IMR-90 (cell line): ENCODE measurements at regions not wholly inside any gene's neighbourhood (a gene's known extent, or its start where the extent isn't known, plus 50 kb on each side); places are given as distances from the start of the nearest gene placed in this dataset.
A peak's percentile ranks its signal among the peaks of the same experiment; 100 is the strongest.

Experiments used
- ATAC-seq: fragments of 200-7000 bp; cut with Tn5 transposase; 2 replicates; pipeline ENCODE4 v1.9.1; 2020; ENCODE audit warnings: low read depth, mild to moderate bottlenecking, moderate library complexity
- BruUV-seq: library from RNA; stranded (reverse); fragments of 400-500 nt; replicated peaks from 2 replicates; lab custom pipeline; 2021; lab: Mats Ljungman, UMichigan
- CTCF ChIA-PET: fragments of 300-600 bp; formaldehyde crosslinking; extraction: SDS; loops from one replicate; lab custom pipeline; 2021; ENCODE audit warnings: antibody characterized with exemption; lab: Yijun Ruan, JAX
- POLR2A ChIA-PET: fragments of 300-600 bp; sonication (Branson Sonifier 250); formaldehyde crosslinking; loops from one replicate; lab custom pipeline; 2022; ENCODE audit warnings: antibody characterized with exemption; ENCODE audit not compliant: unreplicated experiment; lab: Charles Lee
- DNase-seq: peaks from one replicate; pipeline ENCODE4 v3.0.0; 2013
- H2AFZ ChIP-seq: replicated peaks from 2 replicates; pipeline ENCODE3; 2013; ENCODE audit warnings: low read length, mild to moderate bottlenecking; ENCODE audit not compliant: poor library complexity
- H2AK5ac ChIP-seq: 2 replicates; pipeline ENCODE4 v1.6.1; 2013; ENCODE audit warnings: low read depth, low read length, inconsistent platforms
- H2AK9ac ChIP-seq: replicated peaks from 2 replicates; pipeline ENCODE3; 2013; ENCODE audit warnings: mild to moderate bottlenecking, low read depth, low read length, moderate library complexity; ENCODE audit not compliant: poor library complexity
- H2BK120ac ChIP-seq: 2 replicates; pipeline ENCODE4 v1.6.1; 2013; ENCODE audit warnings: low read depth, low read length, inconsistent platforms
- H2BK15ac ChIP-seq: 3 replicates; pipeline ENCODE4 v1.6.1; 2013; ENCODE audit warnings: low read depth, low read length, inconsistent platforms
- H2BK20ac ChIP-seq: 2 replicates; pipeline ENCODE4 v1.6.1; 2013; ENCODE audit warnings: low read depth, mild to moderate bottlenecking, inconsistent platforms, low read length, moderate library complexity
- H2BK5ac ChIP-seq: 2 replicates; pipeline ENCODE4 v1.6.1; 2013; ENCODE audit warnings: mild to moderate bottlenecking, low read depth, low read length, inconsistent platforms; ENCODE audit not compliant: poor library complexity, severe bottlenecking
- H3K14ac ChIP-seq: replicated peaks from 2 replicates; pipeline ENCODE4 v1.6.1; 2013; ENCODE audit warnings: low read depth, low read length, inconsistent platforms
- H3K18ac ChIP-seq: 2 replicates; pipeline ENCODE4 v1.6.1; 2013; ENCODE audit warnings: low read depth, low read length, control low read depth
- H3K23ac ChIP-seq: 2 replicates; pipeline ENCODE4 v1.6.1; 2013; ENCODE audit warnings: low read depth, low read length, inconsistent platforms
- H3K27ac ChIP-seq: 2 replicates; pipeline ENCODE4 v1.5.1; 2013; ENCODE audit warnings: mild to moderate bottlenecking, control low read depth, low read length; ENCODE audit not compliant: insufficient read depth
- H3K27me3 ChIP-seq: 2 replicates; pipeline ENCODE4 v1.6.1; 2013; ENCODE audit warnings: low read length; ENCODE audit not compliant: control insufficient read depth, insufficient read depth
- H3K36me3 ChIP-seq: 2 replicates; pipeline ENCODE4 v1.6.1; 2013; ENCODE audit warnings: low read length, mixed read lengths; ENCODE audit not compliant: control insufficient read depth, insufficient read depth
- H3K4ac ChIP-seq: 2 replicates; pipeline ENCODE4 v1.6.1; 2013; ENCODE audit warnings: low read depth, low read length, inconsistent platforms
- H3K4me1 ChIP-seq: 2 replicates; pipeline ENCODE4 v1.6.1; 2013; ENCODE audit warnings: low read length, mixed read lengths; ENCODE audit not compliant: control insufficient read depth, insufficient read depth
- H3K4me2 ChIP-seq: 2 replicates; pipeline ENCODE4 v1.6.1; 2013; ENCODE audit warnings: low read depth, mild to moderate bottlenecking, control low read depth, low read length, moderate library complexity
- H3K4me3 ChIP-seq: 2 replicates; pipeline ENCODE4 v1.5.1; 2013; ENCODE audit warnings: low read depth, mild to moderate bottlenecking, control low read depth, low read length, moderate library complexity; ENCODE audit not compliant: insufficient read depth
- H3K56ac ChIP-seq: 2 replicates; pipeline ENCODE4 v1.6.1; 2013; ENCODE audit warnings: low read length, inconsistent platforms; ENCODE audit not compliant: insufficient read depth; ENCODE audit errors: extremely low read depth
- H3K79me1 ChIP-seq, 2 experiments: 2 replicates each; pipeline ENCODE4 v1.6.1; 2013; ENCODE audit warnings: low read length in 2 of 2, inconsistent platforms in 1 of 2, low read depth in 1 of 2
- H3K9ac ChIP-seq: 2 replicates; pipeline ENCODE4 v1.6.1; 2013; ENCODE audit warnings: low read depth, low read length, control low read depth
- H3K9me1 ChIP-seq: 2 replicates; pipeline ENCODE4 v1.6.1; 2013; ENCODE audit warnings: low read length, inconsistent platforms; ENCODE audit not compliant: insufficient read depth
- H3K9me3 ChIP-seq: 2 replicates; pipeline ENCODE4 v1.6.1; 2013; ENCODE audit warnings: low read length; ENCODE audit not compliant: control insufficient read depth, insufficient read depth
- H4K20me1 ChIP-seq: 2 replicates; pipeline ENCODE4 v1.6.1; 2013; ENCODE audit warnings: low read length, inconsistent platforms; ENCODE audit not compliant: insufficient read depth
- H4K5ac ChIP-seq: 2 replicates; pipeline ENCODE4 v1.6.1; 2013; ENCODE audit warnings: mild to moderate bottlenecking, low read depth, low read length, control low read depth
- H4K8ac ChIP-seq, 2 experiments: 2 replicates each; pipeline ENCODE4 v1.6.1; 2013; ENCODE audit warnings: low read depth in 2 of 2, low read length in 2 of 2, control low read depth in 1 of 2, inconsistent platforms in 1 of 2
- H4K91ac ChIP-seq: 2 replicates; pipeline ENCODE4 v1.6.1; 2013; ENCODE audit warnings: low read depth, low read length, inconsistent platforms; ENCODE audit not compliant: insufficient read depth
- BHLHE40 ChIP-seq: fragments of 150-350 bp; IDR thresholded peaks from 2 replicates; pipeline ENCODE4 v1.6.1; 2016; ENCODE audit warnings: mild to moderate bottlenecking, low read depth, low read length
- CEBPB ChIP-seq: IDR thresholded peaks from 2 replicates; pipeline ENCODE4 v1.6.1; 2012; ENCODE audit warnings: low read depth, low read length, improper control_type of control experiment
- CHD1 ChIP-seq: IDR thresholded peaks from 2 replicates; pipeline ENCODE4 v1.6.1; 2012; ENCODE audit warnings: low read depth, low read length, improper control_type of control experiment
- ELK1 ChIP-seq: fragments of 150-350 bp; IDR thresholded peaks from 2 replicates; pipeline ENCODE4 v1.6.1; 2016; ENCODE audit warnings: low read depth, mild to moderate bottlenecking, low read length, moderate library complexity, borderline replicate concordance
- FOS ChIP-seq: fragments of 150-350 bp; IDR thresholded peaks from 2 replicates; pipeline ENCODE4 v1.6.1; 2016; ENCODE audit warnings: low read depth, low read length
- MAFK ChIP-seq: IDR thresholded peaks from 2 replicates; pipeline ENCODE4 v1.6.1; 2012; ENCODE audit warnings: low read depth, low read length, improper control_type of control experiment
- MAZ ChIP-seq: IDR thresholded peaks from 2 replicates; pipeline ENCODE4 v1.6.1; 2012; ENCODE audit warnings: low read depth, mild to moderate bottlenecking, low read length, improper control_type of control experiment, moderate library complexity, borderline replicate concordance
- MXI1 ChIP-seq: IDR thresholded peaks from 2 replicates; pipeline ENCODE4 v1.6.1; 2012; ENCODE audit warnings: low read depth, mild to moderate bottlenecking, low read length, moderate library complexity, borderline replicate concordance
- NFE2L2 ChIP-seq: fragments of 150-350 bp; IDR thresholded peaks from 2 replicates; pipeline ENCODE4 v1.6.1; 2016; ENCODE audit warnings: low read depth, mild to moderate bottlenecking, low read length
- POLR2A ChIP-seq: IDR thresholded peaks from 2 replicates; pipeline ENCODE4 v1.6.1; 2012; ENCODE audit warnings: mild to moderate bottlenecking, low read depth, low read length
- RAD21 ChIP-seq: IDR thresholded peaks from 2 replicates; pipeline ENCODE4 v1.6.1; 2012; ENCODE audit warnings: low read length, improper control_type of control experiment
- RCOR1 ChIP-seq: IDR thresholded peaks from 2 replicates; pipeline ENCODE4 v1.6.1; 2012; ENCODE audit warnings: mild to moderate bottlenecking, low read length, improper control_type of control experiment; ENCODE audit not compliant: insufficient replicate concordance
- RFX5 ChIP-seq: IDR thresholded peaks from 2 replicates; pipeline ENCODE4 v1.8.0; 2012; ENCODE audit warnings: low read depth, mild to moderate bottlenecking, low read length, moderate library complexity
- SMC3 ChIP-seq: fragments of 150-350 bp; IDR thresholded peaks from 2 replicates; pipeline ENCODE4 v1.6.1; 2016; ENCODE audit warnings: low read depth, mild to moderate bottlenecking, antibody characterized with exemption, low read length, moderate library complexity
- USF2 ChIP-seq: fragments of 150-350 bp; IDR thresholded peaks from 2 replicates; pipeline ENCODE4 v1.6.1; 2017; ENCODE audit warnings: mild to moderate bottlenecking, antibody characterized with exemption, low read length, low read depth
- WGBS, 2 experiments: methylation state at CpG; one replicate each; pipeline versions ENCODE4 v1.1.5 to v1.1.7; 2013; ENCODE audit warnings: missing lambda C conversion rate in 2 of 2; ENCODE audit not compliant: insufficient read length in 1 of 2; ENCODE audit errors: extremely low coverage in 2 of 2; 5-methylcytosine and 5-hydroxymethylcytosine counted together
- dilution Hi-C: fragments of 300-500 bp; cut with HindIII; formaldehyde crosslinking; loops from one replicate; pipeline ENCODE4 v1.14.3; 2018; ENCODE audit warnings: low sequenced_read_pairs; ENCODE audit not compliant: unreplicated experiment
- in situ Hi-C: fragments of 300-500 bp; cut with MboI; formaldehyde crosslinking; loops from 3 replicates; pipeline ENCODE4 v1.14.3; 2019; ENCODE audit warnings: low sequenced_read_pairs, inconsistent platforms, mixed read lengths
- intact Hi-C: fragments of 100-400 bp; cut with micrococcal nuclease; formaldehyde crosslinking; loops from 2 replicates; pipeline ENCODE4 v1.10.0; 2022

GRCh38 chr20:26209171-26209941, 512.7 kb upstream of the ZNF337 start:
- ATAC-seq (no peak), DNase-seq (peak; percentile 11)
- no peak overlapping the region for H4K5ac ChIP-seq
- H3K4me2 ChIP-seq, result no peak overlapping the region
- peaks cover 17% of the 10 kb centered on the region for H3K27me3 ChIP-seq
- no peak overlapping the region for H2BK120ac ChIP-seq
- dilution Hi-C loops, result no loop called here
- peak overlapping the region; percentile 42 for H2AK9ac ChIP-seq
- CTCF ChIA-PET, result no interaction called here
- H3K18ac ChIP-seq, result no peak overlapping the region
- H2BK15ac ChIP-seq, result no peak overlapping the region
- H2BK20ac ChIP-seq, result no peak overlapping the region
- H3K9me1 ChIP-seq, result no peaks in the 10 kb centered on the region
- POLR2A ChIA-PET, result no interaction called here
- H3K14ac ChIP-seq, result no peak overlapping the region
- no peak overlapping the region for H3K56ac ChIP-seq
- in situ Hi-C loops, result no loop called here
- no peaks in the 10 kb centered on the region for H4K20me1 ChIP-seq
- H3K79me1 ChIP-seq, result no peaks in the 10 kb centered on the region
- H3K9me3 ChIP-seq, result peaks cover 7% of the 10 kb centered on the region; the same call in 1 of the 2 replicates
- BruUV-seq, result no TSS peak
- intact Hi-C loops, result no loop called here
- no peak overlapping the region for H3K23ac ChIP-seq
- 6% methylated on average over 13 of the region's 88 CpGs; no CpG with 5 or more reads in 1 of the 2 experiments for WGBS, 2 experiments
- H2AK5ac ChIP-seq, result no peak overlapping the region
- H3K27ac ChIP-seq, result no peak overlapping the region
- no peak for TF ChIP-seq MAFK
- no peak for TF ChIP-seq CHD1
- TF ChIP-seq RAD21, result no peak
- no peak for TF ChIP-seq RFX5
- TF ChIP-seq USF2, result no peak
- TF ChIP-seq MAZ, result no peak
- TF ChIP-seq SMC3, result no peak
- TF ChIP-seq MXI1, result no peak
- no peak for TF ChIP-seq NFE2L2
- no peak for TF ChIP-seq FOS
- TF ChIP-seq BHLHE40, result no peak
- TF ChIP-seq CEBPB, result no peak
- TF ChIP-seq ELK1, result no peak
- no peak for TF ChIP-seq RCOR1
- TF ChIP-seq POLR2A, result no peak
- no peak overlapping the region for H3K4me3 ChIP-seq
- no peak overlapping the region for H2AFZ ChIP-seq
- H3K4me1 ChIP-seq, result no peaks in the 10 kb centered on the region
- no peak overlapping the region for H4K91ac ChIP-seq
- H2BK5ac ChIP-seq, result no peak overlapping the region
- H4K8ac ChIP-seq, result no peak overlapping the region
- H3K4ac ChIP-seq, result no peak overlapping the region
- no peak overlapping the region for H3K9ac ChIP-seq
- H3K36me3 ChIP-seq, result no peaks in the 10 kb centered on the region
